ENCODE measurements at regions not wholly inside any gene's neighbourhood (a gene's known extent, or its start where the extent isn't known, plus 50 kb on each side); places are given as distances from the start of the nearest gene placed in this dataset.

DNA sequence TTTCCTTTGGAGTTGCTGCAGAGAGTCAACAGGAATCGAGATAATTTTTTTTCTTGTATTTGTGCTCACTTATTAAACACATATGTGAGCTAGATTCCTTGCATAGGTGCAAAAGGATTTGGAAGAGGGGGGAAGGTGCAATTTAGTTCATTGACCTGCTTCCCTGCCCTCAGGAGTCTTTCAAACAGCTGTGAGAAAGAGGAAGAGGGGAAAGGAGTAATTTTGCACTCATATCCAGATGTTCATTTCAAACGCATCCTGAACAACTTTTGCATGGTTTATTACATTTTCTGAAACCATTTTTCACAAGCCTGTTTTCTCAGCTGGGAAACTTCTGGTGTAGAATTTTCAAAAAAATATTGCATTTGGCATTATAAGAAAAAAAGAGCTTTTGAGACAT is 795.0 kb downstream of the MAFB start:
- no peak for DNase-seq

DNA sequence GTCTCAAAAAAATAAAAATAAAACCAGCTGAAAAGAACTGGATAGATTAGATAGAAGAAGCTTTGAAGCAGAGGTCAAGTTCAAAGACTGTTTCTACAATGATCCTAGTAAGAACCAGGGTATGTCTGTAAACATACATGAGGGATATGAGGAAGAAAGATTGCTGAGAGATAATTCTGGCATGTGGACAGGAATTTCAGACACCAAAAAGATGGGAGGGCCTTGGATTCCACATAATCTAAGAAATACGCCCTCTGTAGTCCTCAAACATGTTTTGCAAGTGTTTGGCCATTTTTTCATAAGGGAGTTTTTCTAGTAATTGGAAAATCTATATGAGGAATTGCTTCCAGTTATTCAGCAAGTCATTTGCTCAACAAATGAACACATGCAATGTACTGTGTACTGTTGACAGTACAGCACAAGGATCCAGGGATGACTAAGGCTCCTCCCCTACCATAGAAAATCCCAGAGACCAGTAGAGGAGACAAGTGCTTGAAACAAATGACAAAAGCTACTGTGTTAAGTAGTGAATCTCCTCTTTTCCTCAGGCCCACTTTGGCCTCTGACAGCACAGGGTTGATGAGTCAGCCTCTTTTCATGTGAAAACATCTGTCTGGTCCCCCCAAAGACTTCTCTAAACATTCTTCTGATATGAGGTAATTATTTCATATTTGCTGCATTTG is 795.9 kb downstream of the MAFB start:
- peak; percentile 93 for DNase-seq

DNA sequence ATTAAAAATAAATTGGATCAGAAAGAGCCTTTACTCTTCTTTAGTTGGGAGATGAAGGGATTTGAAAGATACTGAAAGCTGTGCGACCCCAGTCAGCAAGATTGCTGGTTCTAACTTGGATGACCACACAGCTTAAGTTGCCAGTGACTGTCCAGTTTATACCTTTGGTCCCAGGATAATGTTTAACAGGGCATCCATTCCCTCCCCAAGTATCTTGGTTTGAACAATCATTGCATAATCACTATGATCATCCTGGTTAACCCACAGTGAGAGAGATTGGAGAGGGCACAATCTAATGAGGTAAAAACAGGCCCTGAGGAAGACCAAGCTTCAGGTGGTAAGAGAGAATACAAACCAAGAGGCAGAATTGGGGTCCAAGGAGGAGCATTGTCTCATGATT is 798.3 kb downstream of the MAFB start:
- DNase-seq = no peak

DNA sequence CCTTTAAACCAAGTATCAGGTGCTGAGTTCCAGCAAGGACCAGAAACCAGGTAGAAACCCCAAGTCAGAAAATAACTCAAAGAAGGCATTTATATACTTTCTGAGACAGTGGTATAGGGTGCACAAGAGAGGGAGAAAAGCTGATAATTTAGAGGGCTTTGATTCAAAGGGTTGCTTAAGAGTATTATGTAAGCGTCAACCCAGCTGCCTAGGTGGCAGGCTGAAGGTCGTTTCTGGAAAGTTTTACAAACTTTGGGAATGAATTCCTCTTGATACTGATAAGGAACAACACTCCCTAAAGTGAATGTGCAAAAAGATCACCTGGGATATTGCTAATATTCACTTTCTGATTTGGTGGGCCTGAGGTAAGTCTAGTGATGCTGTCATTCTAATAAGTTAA is 800.7 kb downstream of the MAFB start:
- DNase-seq = no peak

DNA sequence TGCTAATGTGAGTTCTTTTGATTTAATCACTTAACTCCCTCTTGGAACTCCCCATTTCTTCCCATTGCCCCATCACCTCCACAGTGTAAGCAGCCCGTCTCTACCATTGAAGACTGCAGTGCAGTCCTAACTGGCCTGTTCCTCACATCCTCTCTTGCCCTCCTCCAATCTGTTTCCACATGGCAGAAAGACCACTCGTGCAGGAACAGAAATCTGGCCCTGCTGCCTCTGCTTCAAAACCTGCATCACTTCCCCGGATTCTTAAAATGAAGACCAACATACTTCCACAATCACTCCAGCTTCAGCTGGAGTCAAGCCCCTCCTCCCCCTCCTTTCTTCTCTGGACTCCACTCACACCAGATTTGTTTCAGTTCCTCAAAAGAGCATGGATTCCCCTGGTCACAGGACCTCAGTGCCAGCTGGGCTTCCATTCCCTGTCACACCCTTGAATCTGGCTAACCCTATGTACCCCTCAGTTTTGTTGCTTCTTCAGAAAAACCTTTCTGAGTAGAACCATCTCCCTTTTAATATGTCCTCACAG is 802.3 kb downstream of the MAFB start:
- no peak for DNase-seq

DNA sequence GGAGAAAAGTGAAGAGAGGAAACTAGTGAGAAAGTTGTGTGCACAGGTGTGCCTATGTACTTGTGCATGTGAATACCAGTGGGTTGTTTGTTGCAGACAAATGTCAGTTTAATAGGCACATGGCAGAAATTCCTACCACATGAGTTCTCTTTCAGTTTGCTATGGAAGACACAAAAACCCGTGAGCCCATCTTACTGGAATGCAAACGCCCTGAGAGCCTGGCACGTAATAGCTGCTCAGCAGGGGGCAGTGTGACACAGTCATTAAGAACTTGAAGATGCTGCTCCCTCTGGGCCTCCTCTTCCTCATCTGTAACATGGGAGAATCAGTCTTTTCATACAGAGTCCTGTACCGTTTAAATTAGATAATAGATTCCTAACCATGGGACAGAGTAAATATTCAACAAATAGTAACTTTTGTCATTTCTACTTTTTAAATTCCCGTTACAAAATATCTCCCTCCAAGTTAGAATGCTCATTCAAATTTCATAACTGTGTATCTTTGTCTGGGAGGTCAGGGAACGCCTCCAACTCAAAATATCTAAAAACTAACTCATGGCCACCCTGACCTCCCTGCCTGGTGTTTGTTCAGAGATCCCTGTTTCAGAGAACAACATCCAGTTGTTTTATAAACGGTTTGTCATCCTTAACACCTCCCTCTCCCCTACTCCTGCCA is 802.9 kb downstream of the MAFB start:
- DNase-seq = peak; percentile 97

DNA sequence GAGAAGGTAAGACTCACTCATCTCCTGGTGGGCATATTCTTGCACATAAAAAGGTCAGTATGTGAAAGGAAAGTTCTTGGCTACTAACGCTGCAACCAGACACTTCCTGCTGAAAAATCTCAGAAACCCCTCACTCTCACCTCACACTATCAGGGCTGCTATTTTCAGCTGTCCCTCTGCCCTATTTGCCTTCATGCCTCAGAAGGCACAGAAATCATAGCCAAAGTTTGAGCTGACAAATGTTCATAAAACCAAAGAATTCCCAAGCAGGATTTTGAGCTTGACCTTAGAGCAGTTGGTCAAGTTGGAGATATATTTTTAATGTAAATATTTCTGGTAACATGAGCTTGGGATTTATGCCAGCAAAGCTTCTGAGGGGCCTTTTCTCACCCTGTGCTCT is 806.2 kb downstream of the MAFB start:
- no peak for DNase-seq

DNA sequence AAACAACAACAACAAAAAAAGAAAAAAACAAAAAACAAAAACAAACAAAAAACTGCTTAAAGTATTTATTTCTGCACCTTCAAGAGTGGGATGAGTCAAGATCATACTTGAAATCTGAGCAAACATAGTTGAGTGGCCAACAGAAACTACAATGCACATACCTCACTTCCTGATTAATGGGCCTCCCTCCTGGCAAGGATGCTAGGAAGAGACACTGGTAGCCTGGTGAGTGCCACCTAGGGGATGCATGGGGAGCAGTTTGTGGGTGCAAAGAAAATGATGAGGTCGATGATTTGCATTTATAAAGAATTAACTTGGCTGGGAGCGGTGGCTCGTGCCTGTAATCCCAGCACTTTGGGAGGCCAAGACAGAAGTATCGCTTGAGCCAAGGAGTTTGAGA is 808.1 kb downstream of the MAFB start:
- no peak for DNase-seq

DNA sequence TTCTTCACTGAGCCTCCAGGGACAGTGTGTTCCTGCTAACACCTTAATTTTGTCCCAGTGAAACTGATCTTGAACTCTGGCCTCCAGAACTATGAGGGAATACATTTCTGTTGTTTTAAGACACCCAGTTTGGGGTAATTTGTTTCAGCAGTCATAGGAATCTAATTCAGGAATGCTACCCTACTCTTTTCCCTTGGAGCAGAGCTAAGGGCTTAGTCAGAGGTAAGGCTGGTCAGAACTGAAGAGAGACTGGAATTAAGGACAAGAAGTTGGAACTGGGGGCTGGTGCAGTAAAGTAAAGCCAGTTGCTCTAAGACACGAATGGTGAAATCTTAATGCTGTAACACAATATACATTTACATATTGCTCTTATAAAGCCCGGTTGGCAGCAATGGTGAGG is 809.7 kb downstream of the MAFB start:
- DNase-seq = peak; percentile 77

DNA sequence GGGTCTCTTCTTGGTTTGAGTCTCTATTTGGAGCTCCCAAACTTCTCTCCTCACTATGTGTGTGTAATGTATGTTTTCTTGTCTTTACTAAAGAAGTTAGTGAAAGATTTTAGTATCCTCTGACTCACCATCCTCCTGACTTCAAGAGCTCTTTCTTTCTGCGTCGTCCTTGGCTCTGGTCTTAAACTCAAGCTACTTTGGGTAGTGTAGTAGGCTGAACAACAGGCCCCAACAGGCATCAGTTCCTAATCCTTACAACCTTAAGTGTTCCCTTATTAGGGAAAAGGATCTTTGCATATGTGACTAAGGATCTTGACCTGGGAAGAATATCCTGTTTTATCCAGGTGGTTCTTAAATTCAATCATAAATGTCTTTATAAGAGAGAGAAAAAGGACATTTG is 810.2 kb downstream of the MAFB start:
- DNase-seq = no peak

DNA sequence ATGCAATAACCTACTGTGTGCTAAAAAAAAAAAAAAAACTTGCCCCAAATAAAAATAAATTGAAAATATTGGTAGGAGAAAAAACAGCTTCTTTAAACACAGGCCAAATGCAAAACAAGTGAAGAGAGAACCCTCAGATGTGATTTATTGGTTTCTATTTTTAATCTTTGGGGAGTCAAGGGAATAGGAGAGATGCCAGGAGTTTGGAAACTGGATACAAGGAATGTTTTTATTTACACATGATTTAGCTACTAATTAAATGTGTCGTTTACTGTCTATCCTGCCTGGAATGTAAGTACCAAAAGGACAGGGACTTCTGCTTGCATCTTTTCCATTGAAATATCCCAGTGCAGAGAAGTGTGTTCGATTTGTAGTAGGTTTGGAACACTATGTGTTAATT is 810.7 kb downstream of the MAFB start:
- no peak for DNase-seq

DNA sequence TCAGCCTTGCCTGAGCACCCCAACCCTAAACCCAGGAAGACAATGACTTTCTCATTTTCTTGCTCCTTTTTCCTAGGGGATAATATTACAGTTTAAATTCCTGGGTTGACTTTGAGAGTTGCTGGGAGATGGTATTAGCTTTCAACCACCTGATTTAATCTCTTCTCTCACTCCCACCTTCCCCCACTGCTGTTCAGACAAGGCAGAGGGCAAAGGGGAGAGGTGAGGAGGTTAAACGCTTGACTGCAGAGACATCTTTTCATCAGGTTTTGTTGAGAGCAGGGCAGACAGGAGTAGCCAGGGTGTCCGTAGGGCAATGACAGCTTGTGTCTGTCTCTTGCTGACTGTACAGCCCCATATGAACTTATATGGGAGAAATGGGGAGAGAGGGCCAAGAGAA is 811.2 kb downstream of the MAFB start:
- no peak for DNase-seq

DNA sequence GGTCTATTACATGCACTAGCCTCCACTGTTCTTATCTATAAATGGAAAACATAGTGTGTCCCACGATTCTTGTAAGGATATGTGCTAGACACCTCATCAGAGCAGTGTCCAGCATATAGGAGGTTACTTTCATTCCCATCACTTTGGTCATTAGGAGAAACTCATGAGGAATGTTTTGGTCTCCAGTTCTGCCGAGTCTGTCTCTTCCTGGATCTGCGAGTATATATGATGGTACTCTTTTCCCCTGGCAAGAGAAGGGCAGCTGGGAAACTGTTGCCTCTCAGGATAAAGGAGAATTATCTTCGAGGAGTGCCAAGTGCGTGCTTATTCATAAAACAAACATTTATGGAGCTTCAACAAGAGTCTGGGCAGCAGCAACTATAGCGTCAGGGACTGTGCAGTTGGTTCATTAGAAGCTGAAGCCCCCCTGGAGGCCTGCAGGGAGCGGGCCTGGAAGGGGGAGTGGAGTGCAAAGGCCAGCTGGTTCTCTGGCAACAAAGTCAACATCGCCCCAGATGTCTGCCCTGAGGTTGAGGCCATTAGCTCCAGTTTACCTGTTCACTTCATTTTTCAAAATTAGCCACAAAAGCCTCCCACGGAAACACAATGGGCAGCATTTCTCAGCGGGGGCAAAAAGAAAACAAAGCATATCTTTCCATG is 811.9 kb downstream of the MAFB start:
- DNase-seq = peak; percentile 40

DNA sequence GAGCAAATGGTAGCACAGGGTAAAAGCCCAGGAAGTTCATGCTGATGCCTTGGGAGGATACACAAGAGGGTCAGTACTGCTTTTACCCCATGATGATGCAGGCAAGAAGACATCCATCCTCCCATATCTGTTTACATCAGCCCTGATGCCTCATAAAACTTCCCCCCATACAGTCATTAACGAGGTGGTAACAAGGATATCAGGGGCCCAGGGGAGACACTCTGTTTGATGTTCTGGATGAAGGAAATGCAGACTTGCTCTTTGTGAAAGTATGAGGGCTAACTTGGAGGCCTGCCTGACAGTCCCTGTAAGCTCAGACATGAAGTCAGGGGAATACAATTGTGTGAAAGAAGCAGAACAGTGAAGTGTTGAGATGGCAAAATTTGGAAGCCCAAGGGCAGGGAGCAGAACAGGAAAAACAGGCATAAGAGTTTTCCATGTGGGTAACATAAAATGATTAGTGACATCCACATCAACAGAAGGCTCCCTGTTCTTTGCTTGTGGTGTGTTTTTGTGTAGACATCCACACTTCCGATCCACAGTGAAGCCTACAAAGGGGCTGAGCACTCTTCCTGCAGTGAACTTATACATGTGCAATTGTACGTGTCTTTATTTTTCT is 813.4 kb downstream of the MAFB start:
- DNase-seq = no peak

DNA sequence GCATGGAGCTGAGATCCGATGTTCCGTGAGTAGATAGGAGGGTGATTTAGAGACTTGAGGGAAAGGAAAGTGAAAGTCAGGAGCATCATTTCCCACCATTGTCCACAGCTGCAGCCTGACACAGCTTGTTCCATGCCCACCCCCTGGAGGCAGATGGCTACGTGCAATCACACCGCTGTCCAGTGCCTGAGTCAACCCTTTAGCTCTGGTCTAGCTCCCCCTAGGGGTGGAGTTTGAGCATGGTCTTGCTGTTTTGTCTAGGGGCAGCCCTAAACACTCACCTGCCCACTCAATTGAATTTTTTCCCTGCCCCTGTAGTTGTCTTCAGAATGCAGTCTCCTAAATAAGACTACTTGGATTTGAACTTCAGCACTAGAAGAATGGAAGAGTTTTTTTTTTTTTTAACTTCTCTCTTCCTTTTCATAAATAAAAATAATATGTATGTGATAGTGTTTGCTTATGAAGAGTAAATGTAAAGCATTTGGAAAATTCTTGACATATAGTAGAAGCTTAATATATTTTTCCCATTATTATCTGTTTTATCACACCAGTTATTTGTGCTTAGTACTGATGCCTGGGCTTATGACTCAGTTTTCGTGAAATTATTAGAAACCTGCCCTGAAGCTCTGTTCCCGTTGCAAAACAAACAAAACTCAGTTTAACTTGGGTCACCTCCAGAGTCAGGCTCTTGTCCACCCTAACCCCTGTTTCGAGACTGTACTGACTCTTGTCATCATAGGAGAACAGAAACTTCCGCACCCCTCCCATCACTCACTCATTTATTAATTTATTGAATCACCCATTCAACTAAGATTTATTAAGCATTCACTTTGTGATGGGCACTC is 814.8 kb downstream of the MAFB start:
- peak; percentile 81 for DNase-seq

DNA sequence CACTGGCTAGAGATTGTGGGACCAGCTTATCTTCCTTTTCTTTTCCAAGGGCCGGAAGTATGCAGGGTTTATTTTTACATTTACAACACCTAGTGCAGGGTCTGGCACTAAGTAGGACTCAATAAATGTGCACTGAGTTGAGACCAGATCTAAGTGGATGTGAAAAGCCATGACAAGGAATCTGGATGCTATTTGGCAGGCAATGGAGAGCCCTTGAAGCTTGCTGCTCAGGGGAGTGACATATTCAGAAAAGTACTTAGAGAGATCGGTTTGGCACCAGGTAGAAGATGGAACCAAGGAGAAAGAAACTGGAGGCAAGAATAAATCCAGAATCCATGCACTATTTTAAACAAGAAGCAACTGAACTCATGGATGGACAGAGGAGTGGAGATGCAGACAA is 815.8 kb downstream of the MAFB start:
- no peak for DNase-seq

DNA sequence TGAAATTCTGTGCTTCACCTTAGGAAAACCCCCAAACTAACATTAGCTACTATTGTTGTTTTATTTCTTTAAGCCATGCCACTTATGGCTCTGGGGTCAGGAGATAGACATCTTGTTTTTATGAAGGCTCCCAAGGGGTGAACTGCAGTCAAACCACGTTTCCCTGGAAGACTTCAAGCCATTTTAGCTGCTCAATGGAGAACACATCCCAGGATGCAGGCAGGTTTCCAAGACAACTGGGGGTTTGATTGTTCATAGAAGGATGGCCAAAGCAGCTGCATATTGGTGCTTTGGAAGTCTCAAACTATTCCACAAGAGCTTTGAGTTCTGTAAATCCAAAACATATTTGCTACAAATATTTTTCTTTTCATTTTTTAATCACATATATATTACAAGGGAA is 818.0 kb downstream of the MAFB start:
- DNase-seq = no peak

DNA sequence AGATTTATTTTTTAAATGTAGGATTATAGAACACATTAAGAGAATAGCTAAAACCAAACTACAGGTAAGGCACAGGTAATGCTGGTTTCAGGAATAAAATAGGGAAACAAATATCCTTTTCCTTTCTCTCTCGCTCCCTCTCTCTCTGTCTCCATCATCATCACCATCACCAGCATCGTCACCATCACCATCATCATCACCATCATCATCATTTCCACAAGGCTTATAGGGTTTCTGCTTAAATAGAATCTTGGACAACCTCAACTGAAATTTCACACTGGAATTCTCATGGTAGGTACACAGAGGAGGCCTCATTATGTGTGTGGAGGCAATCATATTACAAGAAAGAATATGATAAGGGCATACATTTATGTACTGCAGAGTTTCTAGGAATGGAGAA is 823.6 kb downstream of the MAFB start:
- DNase-seq = no peak

DNA sequence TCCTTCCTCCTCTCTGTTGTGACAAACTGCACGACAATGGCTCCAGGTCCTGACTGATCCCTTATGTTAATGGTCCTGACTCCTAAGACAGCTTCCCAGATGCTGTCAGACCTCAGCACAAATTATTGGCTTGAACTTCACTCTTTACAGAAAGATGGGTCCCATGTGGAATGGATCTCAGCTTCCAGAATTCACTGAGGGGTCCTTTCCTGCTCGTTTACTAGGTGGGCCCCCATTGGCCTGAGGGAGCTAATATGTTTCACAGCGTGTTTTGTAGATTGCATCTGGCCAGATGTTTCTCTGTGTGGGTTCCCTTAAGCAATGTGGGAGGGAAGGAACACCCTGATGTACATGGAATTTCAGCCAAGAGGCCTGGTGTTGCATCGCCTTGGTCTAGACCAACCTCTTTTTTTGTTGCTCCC is 826.6 kb downstream of the MAFB start:
- peak; percentile 54 for DNase-seq

DNA sequence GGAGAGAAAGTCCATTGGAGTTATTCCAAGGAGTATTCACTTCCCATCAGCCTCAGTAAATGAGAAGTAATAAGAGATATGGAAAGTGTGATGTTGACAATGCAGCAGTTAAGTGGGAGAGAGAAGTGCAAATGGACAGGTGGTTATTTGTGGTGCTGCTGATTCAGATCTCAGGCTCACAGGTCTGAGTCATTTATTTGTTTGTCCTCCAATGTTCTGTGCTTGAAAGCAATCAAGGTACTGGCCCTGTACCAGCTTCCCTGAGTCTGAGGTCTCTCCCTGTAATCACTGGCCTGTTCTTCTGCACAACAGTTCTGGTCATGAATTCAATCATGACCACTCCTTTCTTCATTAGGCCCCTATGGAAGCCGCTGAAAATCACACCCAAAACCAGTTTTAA is 827.7 kb downstream of the MAFB start:
- no peak for DNase-seq

DNA sequence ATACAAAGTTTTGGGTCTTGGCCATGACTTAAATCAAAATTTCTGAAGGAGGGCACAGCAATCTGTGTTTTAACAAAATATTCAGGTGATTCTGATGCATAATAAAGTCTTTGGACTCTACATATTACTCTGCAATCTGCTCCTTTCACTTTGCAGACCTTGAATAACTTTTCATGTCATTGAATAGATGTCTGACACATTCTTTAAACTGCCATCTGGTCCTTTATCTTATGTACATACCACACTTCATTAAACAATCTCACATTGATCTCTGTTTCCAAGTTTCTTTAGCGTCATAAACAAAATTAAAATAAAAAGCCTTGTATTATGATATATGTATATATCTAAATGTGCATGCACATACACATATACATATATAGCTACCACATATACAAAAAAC is 831.2 kb downstream of the MAFB start:
- no peak for DNase-seq

DNA sequence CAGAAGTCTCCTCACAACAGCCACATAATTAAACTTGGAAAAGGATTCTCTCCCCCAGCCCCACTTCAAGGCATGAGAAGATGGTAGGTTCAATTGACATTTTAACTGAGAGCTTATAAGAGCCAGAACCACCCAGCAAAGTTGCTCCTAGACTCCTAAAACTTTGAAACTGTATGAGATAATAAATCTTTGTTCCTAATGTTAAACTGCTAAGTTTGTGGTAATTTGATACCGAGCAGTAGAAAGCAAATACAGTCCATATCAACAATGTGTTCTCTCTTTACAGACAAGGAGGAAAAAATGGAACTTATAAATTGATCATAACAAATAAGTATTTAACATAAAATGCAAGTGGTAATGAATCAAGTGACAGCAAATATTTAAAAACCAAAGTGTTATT is 831.8 kb downstream of the MAFB start:
- no peak for DNase-seq

DNA sequence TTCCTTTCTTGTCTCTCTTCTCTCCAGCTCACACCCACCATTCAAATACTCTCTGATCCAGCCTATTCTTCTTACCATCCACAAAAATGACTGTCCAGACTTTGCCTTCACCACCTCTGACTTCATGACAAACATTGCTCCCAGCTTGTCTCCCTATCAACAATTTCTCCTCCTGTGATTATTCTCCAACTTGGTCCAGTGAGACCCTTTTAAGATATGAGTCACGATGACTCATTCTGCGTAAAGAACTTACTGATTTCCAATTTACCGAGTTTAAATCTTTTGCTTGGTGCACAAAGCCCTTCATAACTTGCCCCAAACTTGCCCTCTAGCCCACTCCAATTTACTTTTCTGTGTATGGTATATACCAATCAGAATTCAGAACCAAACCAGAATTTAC is 833.2 kb downstream of the MAFB start:
- DNase-seq = no peak

Data from fibroblast of skin of scalp (primary cell).